GM18499 (cell line): ENCODE measurements at regions not wholly inside any gene's neighbourhood (a gene's known extent, or its start where the extent isn't known, plus 50 kb on each side); places are given as distances from the start of the nearest gene placed in this dataset.

Source experiments
- ATAC-seq: cut with Tn5 transposase; IDR thresholded peaks from one replicate; pipeline ENCODE4 v1.9.1; 2021; ENCODE audit warnings: moderate number of reproducible peaks; ENCODE audit not compliant: insufficient read depth, unreplicated experiment

- no peak for ATAC-seq
Measured at GRCh38 chr5:88380332-88380731, 111.7 kb upstream of the TMEM161B start.

GRCh38 chr5:88377705-88378656 is 109.3 kb upstream of the TMEM161B start:
- ATAC-seq: no peak

GRCh38 chr5:88377240-88377639 is 108.6 kb upstream of the TMEM161B start:
- ATAC-seq: no peak

DNA sequence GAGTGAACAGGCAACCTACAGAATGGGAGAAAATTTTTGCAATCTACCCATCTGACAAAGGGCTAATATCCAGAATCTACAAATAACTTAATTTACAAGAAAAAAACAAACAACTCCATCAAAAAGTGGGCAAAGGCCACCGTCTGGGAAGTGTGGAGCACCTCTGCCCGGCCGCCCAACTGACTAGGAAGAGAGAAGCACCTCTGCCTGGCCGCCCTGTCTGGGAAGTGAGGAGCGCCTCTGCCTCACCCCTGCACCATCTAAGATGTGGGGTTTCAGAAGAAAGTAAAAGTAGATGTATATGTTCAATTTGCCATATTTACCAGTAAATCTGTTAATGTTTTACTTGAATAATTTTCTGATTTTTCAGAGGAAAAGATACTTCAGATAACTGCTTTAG is 108.1 kb upstream of the TMEM161B start:
- no peak for ATAC-seq

DNA sequence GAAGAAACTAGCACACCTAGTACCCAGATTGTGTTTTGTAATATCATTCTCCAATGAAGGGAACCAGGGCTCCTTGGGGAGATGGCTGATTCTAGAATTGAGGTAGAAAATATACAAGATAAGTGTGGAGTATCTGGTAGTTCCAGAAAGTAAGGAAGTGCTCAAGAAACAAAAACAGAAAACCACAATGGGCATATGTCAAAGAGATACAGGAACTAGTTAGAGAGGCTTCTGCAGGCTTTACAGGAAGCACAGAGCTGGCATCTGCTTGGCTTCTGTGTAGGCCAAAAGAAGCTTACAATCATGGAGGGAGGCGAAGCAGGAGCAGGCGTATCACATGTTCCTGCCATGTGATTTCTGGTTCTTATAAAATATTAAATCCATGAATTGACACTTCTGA is 105.7 kb upstream of the TMEM161B start:
- ATAC-seq: no peak

- ATAC-seq: no peak
Measured at GRCh38 chr5:88370824-88371223, 102.2 kb upstream of the TMEM161B start.

- no peak for ATAC-seq
Measured at GRCh38 chr5:88368201-88368600, 99.6 kb upstream of the TMEM161B start.

DNA sequence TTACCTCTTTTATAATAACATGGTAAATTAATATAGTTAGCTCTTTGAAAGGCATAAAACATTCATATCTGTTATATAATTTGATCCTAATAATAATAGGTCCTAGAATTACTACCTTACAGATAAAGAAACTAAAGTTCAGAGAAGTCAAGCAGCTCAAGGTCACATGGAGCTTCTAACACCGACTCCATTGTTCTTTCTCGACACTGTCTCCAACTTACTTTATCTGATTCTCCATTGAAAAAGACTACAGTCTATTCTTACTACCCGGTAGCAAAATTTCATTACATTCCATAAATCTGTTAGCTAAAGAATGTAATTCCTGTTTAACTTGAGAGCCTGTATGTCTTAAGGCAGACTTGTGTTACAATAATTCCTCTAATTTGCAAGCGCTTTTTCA is 96.3 kb upstream of the TMEM161B start:
- no peak for ATAC-seq

GRCh38 chr5:88355490-88356050 is 86.9 kb upstream of the TMEM161B start:
- no peak for ATAC-seq

DNA sequence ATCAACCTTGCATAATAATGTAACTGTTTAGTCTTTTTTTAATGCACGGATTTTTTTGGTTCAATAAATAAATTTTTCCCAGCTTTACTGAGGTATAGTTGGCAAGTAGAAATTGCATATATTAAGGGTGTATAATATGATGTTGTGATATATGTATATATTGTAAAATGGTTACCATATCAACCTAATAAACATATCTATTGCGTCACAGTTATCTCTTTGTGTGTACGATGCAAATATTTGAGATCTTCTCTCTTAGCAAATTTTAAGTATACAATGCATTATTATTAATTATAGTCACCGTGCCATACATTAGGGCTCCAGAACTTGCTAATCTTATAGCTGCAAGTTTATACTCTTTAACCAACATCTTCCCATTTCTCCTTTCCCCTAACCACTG is 57.2 kb upstream of the TMEM161B start:
- no peak for ATAC-seq

DNA sequence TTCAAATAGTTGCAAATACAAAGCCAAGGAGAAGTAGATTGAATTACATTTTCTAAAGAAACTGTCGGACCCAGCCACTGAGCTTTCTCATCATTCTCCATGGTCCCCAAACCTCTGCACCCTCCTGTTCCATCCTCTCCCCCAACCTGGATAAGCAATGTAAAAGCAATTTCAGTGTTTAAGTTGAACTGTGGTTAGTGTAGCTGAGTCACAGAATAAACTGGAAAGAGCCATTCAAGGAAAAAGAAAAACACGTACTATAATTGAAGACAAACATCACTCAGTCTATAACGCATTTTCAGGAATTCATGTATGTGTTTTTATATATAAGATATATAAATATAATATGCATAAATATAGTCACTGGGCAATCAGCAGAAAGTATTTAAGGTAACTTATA is 54.1 kb upstream of the TMEM161B start:
- no peak for ATAC-seq
